ENCODE measurements at regions not wholly inside any gene's neighbourhood (a gene's known extent, or its start where the extent isn't known, plus 50 kb on each side); places are given as distances from the start of the nearest gene placed in this dataset.

GRCh38 chr4:141348573-141348972 is 127.9 kb downstream of the ZNF330 start:
- no peak for TF ChIP-seq EZH2phosphoT487 (IDR thresholded peaks at IDR 0.05; ENCODE audit: borderline replicate concordance, low read length)
- TF ChIP-seq CTCF (IDR thresholded peaks at IDR 0.05; ENCODE audit: low read depth, low read length, poor library complexity, severe bottlenecking), result no peak
- no peaks in the 10 kb centered on the region for H3K36me3 ChIP-seq (ENCODE audit: control insufficient read depth, low read length)
- H3K4me1 ChIP-seq (ENCODE audit: control insufficient read depth, low read length), result no peaks in the 10 kb centered on the region
- no peaks in the 10 kb centered on the region for H4K20me1 ChIP-seq (ENCODE audit: control insufficient read depth, insufficient read depth, low read depth, low read length)
- H3K4me2 ChIP-seq (ENCODE audit: low read length), result no peak overlapping the region
- H3K9me2 ChIP-seq (replicated peaks; ENCODE audit: control insufficient read depth, low read length), result no peaks in the 10 kb centered on the region
- H3K9me3 ChIP-seq (ENCODE audit: control insufficient read depth, insufficient read depth, low read length), result no peaks in the 10 kb centered on the region
- no peak overlapping the region for H3K4me3 ChIP-seq (ENCODE audit: low read length)
- no peaks in the 10 kb centered on the region for H3F3A ChIP-seq (ENCODE audit: control insufficient read depth, insufficient read depth)
- H3K27me3 ChIP-seq (ENCODE audit: control insufficient read depth, low read length), result no peaks in the 10 kb centered on the region
- H3K27ac ChIP-seq (ENCODE audit: low read depth, low read length), result no peak overlapping the region
- H3K79me2 ChIP-seq (ENCODE audit: control insufficient read depth, low read length), result no peaks in the 10 kb centered on the region

- H3K79me2 ChIP-seq (ENCODE audit: control insufficient read depth, low read length), result no peaks in the 10 kb centered on the region
- H3K4me1 ChIP-seq (ENCODE audit: control insufficient read depth, low read length), result no peaks in the 10 kb centered on the region
- H3K36me3 ChIP-seq (ENCODE audit: control insufficient read depth, low read length), result no peaks in the 10 kb centered on the region
- H3K4me2 ChIP-seq (ENCODE audit: low read length), result no peak overlapping the region
- no peak for TF ChIP-seq EZH2phosphoT487 (IDR thresholded peaks at IDR 0.05; ENCODE audit: borderline replicate concordance, low read length)
- TF ChIP-seq CTCF (IDR thresholded peaks at IDR 0.05; ENCODE audit: low read depth, low read length, poor library complexity, severe bottlenecking), result no peak
- no peak overlapping the region for H3K27ac ChIP-seq (ENCODE audit: low read depth, low read length)
- H4K20me1 ChIP-seq (ENCODE audit: control insufficient read depth, insufficient read depth, low read depth, low read length), result no peaks in the 10 kb centered on the region
- no peaks in the 10 kb centered on the region for H3K9me3 ChIP-seq (ENCODE audit: control insufficient read depth, insufficient read depth, low read length)
- no peaks in the 10 kb centered on the region for H3F3A ChIP-seq (ENCODE audit: control insufficient read depth, insufficient read depth)
- no peaks in the 10 kb centered on the region for H3K9me2 ChIP-seq (replicated peaks; ENCODE audit: control insufficient read depth, low read length)
- H3K4me3 ChIP-seq (ENCODE audit: low read length), result no peak overlapping the region
- H3K27me3 ChIP-seq (ENCODE audit: control insufficient read depth, low read length), result no peaks in the 10 kb centered on the region
Measured at GRCh38 chr4:141349236-141349635, 128.5 kb downstream of the ZNF330 start.

- H3K27ac ChIP-seq (ENCODE audit: low read depth, low read length), result no peak overlapping the region
- no peaks in the 10 kb centered on the region for H3K79me2 ChIP-seq (ENCODE audit: control insufficient read depth, low read length)
- H3K36me3 ChIP-seq (ENCODE audit: control insufficient read depth, low read length), result no peaks in the 10 kb centered on the region
- H3K27me3 ChIP-seq (ENCODE audit: control insufficient read depth, low read length), result no peaks in the 10 kb centered on the region
- H3F3A ChIP-seq (ENCODE audit: control insufficient read depth, insufficient read depth), result no peaks in the 10 kb centered on the region
- TF ChIP-seq CTCF (IDR thresholded peaks at IDR 0.05; ENCODE audit: low read depth, low read length, poor library complexity, severe bottlenecking), result no peak
- no peak for TF ChIP-seq EZH2phosphoT487 (IDR thresholded peaks at IDR 0.05; ENCODE audit: borderline replicate concordance, low read length)
- no peak overlapping the region for H3K4me2 ChIP-seq (ENCODE audit: low read length)
- H4K20me1 ChIP-seq (ENCODE audit: control insufficient read depth, insufficient read depth, low read depth, low read length), result no peaks in the 10 kb centered on the region
- H3K4me1 ChIP-seq (ENCODE audit: control insufficient read depth, low read length), result no peaks in the 10 kb centered on the region
- no peaks in the 10 kb centered on the region for H3K9me3 ChIP-seq (ENCODE audit: control insufficient read depth, insufficient read depth, low read length)
- H3K9me2 ChIP-seq (replicated peaks; ENCODE audit: control insufficient read depth, low read length), result no peaks in the 10 kb centered on the region
- H3K4me3 ChIP-seq (ENCODE audit: low read length), result no peak overlapping the region
Measured at GRCh38 chr4:141350122-141350905, 129.6 kb downstream of the ZNF330 start.
